ENCODE measurements at regions not wholly inside any gene's neighbourhood (a gene's known extent, or its start where the extent isn't known, plus 50 kb on each side); places are given as distances from the start of the nearest gene placed in this dataset.

DNA sequence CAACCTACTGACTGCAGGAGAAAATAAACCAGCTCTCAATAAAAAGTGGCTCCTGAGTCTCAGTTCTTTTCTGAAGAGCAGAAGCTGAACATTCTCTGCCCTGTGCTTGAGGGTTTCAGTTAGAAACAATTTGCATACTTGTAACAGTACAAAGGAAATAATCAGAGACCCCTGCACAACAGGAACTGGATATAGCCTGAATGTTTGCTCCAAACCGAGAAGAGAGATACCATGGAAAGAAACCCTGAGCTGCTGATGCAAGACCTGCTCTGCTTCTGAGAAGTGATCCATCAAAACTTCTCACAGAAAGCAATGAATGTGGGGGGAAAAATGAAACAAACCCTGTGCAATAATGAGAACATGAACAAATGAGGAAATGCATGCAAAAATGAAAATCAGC lies 592.9 kb downstream of the SEMA5A start:
- TF ChIP-seq POLR2A (IDR thresholded peaks at IDR 0.05) (no peak), EP300 (IDR thresholded peaks at IDR 0.05) (no peak), POLR2AphosphoS5 (IDR thresholded peaks at IDR 0.05) (no peak)
- TF ChIP-seq, protein P1, sequence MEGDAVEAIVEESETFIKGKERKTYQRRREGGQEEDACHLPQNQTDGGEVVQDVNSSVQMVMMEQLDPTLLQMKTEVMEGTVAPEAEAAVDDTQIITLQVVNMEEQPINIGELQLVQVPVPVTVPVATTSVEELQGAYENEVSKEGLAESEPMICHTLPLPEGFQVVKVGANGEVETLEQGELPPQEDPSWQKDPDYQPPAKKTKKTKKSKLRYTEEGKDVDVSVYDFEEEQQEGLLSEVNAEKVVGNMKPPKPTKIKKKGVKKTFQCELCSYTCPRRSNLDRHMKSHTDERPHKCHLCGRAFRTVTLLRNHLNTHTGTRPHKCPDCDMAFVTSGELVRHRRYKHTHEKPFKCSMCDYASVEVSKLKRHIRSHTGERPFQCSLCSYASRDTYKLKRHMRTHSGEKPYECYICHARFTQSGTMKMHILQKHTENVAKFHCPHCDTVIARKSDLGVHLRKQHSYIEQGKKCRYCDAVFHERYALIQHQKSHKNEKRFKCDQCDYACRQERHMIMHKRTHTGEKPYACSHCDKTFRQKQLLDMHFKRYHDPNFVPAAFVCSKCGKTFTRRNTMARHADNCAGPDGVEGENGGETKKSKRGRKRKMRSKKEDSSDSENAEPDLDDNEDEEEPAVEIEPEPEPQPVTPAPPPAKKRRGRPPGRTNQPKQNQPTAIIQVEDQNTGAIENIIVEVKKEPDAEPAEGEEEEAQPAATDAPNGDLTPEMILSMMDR (IDR thresholded peaks at IDR 0.05), result no peak
